Peyer's patch (tissue), 4 donors: ENCODE measurements at regions not wholly inside any gene's neighbourhood (a gene's known extent, or its start where the extent isn't known, plus 50 kb on each side); places are given as distances from the start of the nearest gene placed in this dataset.

ENCODE experiments used
- CTCF ChIP-seq, 6 experiments: fragments of 450-650 bp in 4 of 6; fragments of 200-600 bp in 2 of 6; sonication (generic) in 1 of 6; IDR thresholded peaks; one replicate each; pipeline ENCODE4 v1.5.1; 2017 to 2019; ENCODE audit warnings: antibody characterized with exemption in 6 of 6, mild to moderate bottlenecking in 3 of 6, moderate library complexity in 1 of 6
- POLR2A ChIP-seq, 2 donors: fragments of 450-650 bp; IDR thresholded peaks; one replicate each; pipeline ENCODE4 v1.5.1; 2017; ENCODE audit warnings: antibody characterized with exemption in 2 of 2, mild to moderate bottlenecking in 2 of 2, moderate library complexity in 2 of 2

GRCh38 chr12:116647813-116648212 lies 88.6 kb downstream of the MAP1LC3B2 start:
- TF ChIP-seq CTCF (IDR thresholded peaks at IDR 0.05) (no peak), POLR2A (IDR thresholded peaks at IDR 0.05) (no peak)
